ENCODE measurements at regions not wholly inside any gene's neighbourhood (a gene's known extent, or its start where the extent isn't known, plus 50 kb on each side); places are given as distances from the start of the nearest gene placed in this dataset.

- Histone ChIP-seq H3K4me3 (no peak overlapping the region), H3K9me3 (ENCODE audit: low read depth) (no peaks in the 10 kb centered on the region), H3K4me1 (ENCODE audit: low read depth) (no peaks in the 10 kb centered on the region), H3K27ac (no peak overlapping the region), H3K27me3 (no peaks in the 10 kb centered on the region), H3K36me3 (no peaks in the 10 kb centered on the region)
- DNase-seq (ENCODE audit: low read depth in 1 of 2, low spot score in 1 of 2): no peak
- no peak for TF ChIP-seq CTCF (IDR thresholded peaks at IDR 0.05; ENCODE audit: low read depth, low read length)
Measured at GRCh38 chr1:82589588-82589987, 788.9 kb downstream of the ADGRL2 start.

- no peak for DNase-seq (ENCODE audit: low read depth in 1 of 2, low spot score in 1 of 2)
- H3K4me3 ChIP-seq: no peak overlapping the region
- H3K27ac ChIP-seq: no peak overlapping the region
- no peaks in the 10 kb centered on the region for H3K36me3 ChIP-seq
- no peak for TF ChIP-seq CTCF (IDR thresholded peaks at IDR 0.05; ENCODE audit: low read depth, low read length)
- no peaks in the 10 kb centered on the region for H3K9me3 ChIP-seq (ENCODE audit: low read depth)
- H3K27me3 ChIP-seq: no peaks in the 10 kb centered on the region
- no peaks in the 10 kb centered on the region for H3K4me1 ChIP-seq (ENCODE audit: low read depth)
Measured at GRCh38 chr1:82587371-82587770, 786.6 kb downstream of the ADGRL2 start.

- TF ChIP-seq CTCF (IDR thresholded peaks at IDR 0.05; ENCODE audit: low read depth, low read length): no peak
- H3K36me3 ChIP-seq: no peaks in the 10 kb centered on the region
- no peak overlapping the region for H3K27ac ChIP-seq
- no peak overlapping the region for H3K4me3 ChIP-seq
- peak in 1 of 2 donors; percentile 5 for DNase-seq (ENCODE audit: low read depth in 1 of 2, low spot score in 1 of 2)
- H3K9me3 ChIP-seq (ENCODE audit: low read depth): no peaks in the 10 kb centered on the region
- no peaks in the 10 kb centered on the region for H3K4me1 ChIP-seq (ENCODE audit: low read depth)
- H3K27me3 ChIP-seq: no peaks in the 10 kb centered on the region
Measured at GRCh38 chr1:82586473-82586872, 785.7 kb downstream of the ADGRL2 start.

- Histone ChIP-seq H3K4me1 (ENCODE audit: low read depth) (peaks cover 8% of the 10 kb centered on the region), H3K27me3 (no peaks in the 10 kb centered on the region), H3K27ac (no peak overlapping the region), H3K9me3 (ENCODE audit: low read depth) (no peaks in the 10 kb centered on the region), H3K4me3 (no peak overlapping the region), H3K36me3 (no peaks in the 10 kb centered on the region)
- no peak for TF ChIP-seq CTCF (IDR thresholded peaks at IDR 0.05; ENCODE audit: low read depth, low read length)
- no peak for DNase-seq (ENCODE audit: low read depth in 1 of 2, low spot score in 1 of 2)
Measured at GRCh38 chr1:82582347-82582746, 781.6 kb downstream of the ADGRL2 start.

GRCh38 chr1:82578086-82578726 is 777.5 kb downstream of the ADGRL2 start:
- no peak for TF ChIP-seq CTCF (IDR thresholded peaks at IDR 0.05; ENCODE audit: low read depth, low read length)
- DNase-seq (ENCODE audit: low read depth in 1 of 2, low spot score in 1 of 2): no peak
- H3K27ac ChIP-seq: no peak overlapping the region
- no peaks in the 10 kb centered on the region for H3K36me3 ChIP-seq
- no peak overlapping the region for H3K4me3 ChIP-seq
- peaks cover 8% of the 10 kb centered on the region for H3K4me1 ChIP-seq (ENCODE audit: low read depth)
- H3K27me3 ChIP-seq: no peaks in the 10 kb centered on the region
- no peaks in the 10 kb centered on the region for H3K9me3 ChIP-seq (ENCODE audit: low read depth)
